HCT116 (cell line): ENCODE measurements at regions not wholly inside any gene's neighbourhood (a gene's known extent, or its start where the extent isn't known, plus 50 kb on each side); places are given as distances from the start of the nearest gene placed in this dataset.

Experiments used
- ATAC-seq: fragments of 200-7000 bp; cut with Tn5 transposase; 2 replicates; pipeline ENCODE4 v1.9.1; 2020; ENCODE audit warnings: mild to moderate bottlenecking, moderate library complexity
- BruUV-seq: library from RNA; stranded (reverse); fragments of 400-500 nt; replicated peaks from 2 replicates; lab custom pipeline; 2021; lab: Mats Ljungman, UMichigan
- CTCF ChIA-PET: fragments of 300-600 bp; sonication (Branson Sonifier 250); formaldehyde crosslinking; loops from one replicate; lab custom pipeline; 2021; ENCODE audit warnings: antibody characterized with exemption; lab: Charles Lee
- POLR2A ChIA-PET: fragments of 300-600, 350-600 bp; sonication (Branson Sonifier 250); formaldehyde crosslinking; loops from one replicate; lab custom pipeline; 2021; ENCODE audit warnings: antibody characterized with exemption; lab: Charles Lee
- RAD21 ChIA-PET, 2 experiments: fragments of 300-600 bp; sonication (Branson Sonifier 250); formaldehyde crosslinking; loops; one replicate each; lab custom pipeline; 2023; ENCODE audit warnings: low total read pairs in 2 of 2; ENCODE audit not compliant: uncharacterized antibody in 2 of 2, unreplicated experiment in 2 of 2, low non-redundant PET in 1 of 2; lab: Charles Lee
- DNase-seq: peaks from one replicate; pipeline ENCODE4 v3.0.0-alpha.2; 2010; ENCODE audit warnings: low read depth, low spot score
- H2AFZ ChIP-seq: fragments of 200-600 bp; shearing (Covaris generic), sonication (generic); 2 replicates; pipeline ENCODE4 v1.6.1; 2017; ENCODE audit warnings: low read depth, mixed run types, mixed read lengths, antibody characterized with exemption, low read length; ENCODE audit not compliant: poor library complexity, severe bottlenecking
- H3K27ac ChIP-seq: 2 replicates; pipeline ENCODE4 v1.5.1; 2012; ENCODE audit warnings: low read depth, low read length
- H3K27me3 ChIP-seq: fragments of 200-600 bp; sonication (generic); 2 replicates; pipeline ENCODE4 v1.6.1; 2016; ENCODE audit warnings: mixed run types, low read length, mixed read lengths; ENCODE audit not compliant: insufficient read depth
- H3K36me3 ChIP-seq, 2 experiments: fragments of 200-500 bp in 1 of 2; fragments of 200-600 bp in 1 of 2; sonication (Bioruptor generic) in 1 of 2; sonication (generic) in 1 of 2; 2 replicates each; pipeline versions ENCODE4 v1.5.1 to v1.6.1; 2014 to 2016; ENCODE audit warnings: low read length in 2 of 2, inconsistent platforms in 1 of 2, mixed read lengths in 1 of 2, mixed run types in 1 of 2; ENCODE audit not compliant: insufficient read depth in 2 of 2, control insufficient read depth in 1 of 2
- H3K4me1 ChIP-seq, 2 experiments: fragments of 200-600 bp in 1 of 2; sonication (generic) in 1 of 2; 2 replicates each; pipeline versions ENCODE4 v1.5.1 to v1.6.1; 2012 to 2017; ENCODE audit warnings: low read length in 2 of 2, inconsistent platforms in 1 of 2, mild to moderate bottlenecking in 1 of 2, mixed read lengths in 1 of 2, mixed run types in 1 of 2, moderate library complexity in 1 of 2; ENCODE audit not compliant: insufficient read depth in 2 of 2, control insufficient read depth in 1 of 2
- H3K4me2 ChIP-seq: fragments of 200-600 bp; sonication (generic); 2 replicates; pipeline ENCODE4 v1.6.1; 2017; ENCODE audit warnings: mixed run types, low read length, mixed read lengths
- H3K4me3 ChIP-seq, 2 experiments: fragments of 200-600 bp in 1 of 2; sonication (generic) in 1 of 2; replicated peaks in 1 of 2; 2 replicates each; pipeline ENCODE4 v1.5.1; 2011 to 2016; ENCODE audit warnings: low read length in 2 of 2, control low read depth in 1 of 2, low read depth in 1 of 2, mild to moderate bottlenecking in 1 of 2, mixed read lengths in 1 of 2, mixed run types in 1 of 2
- H3K79me2 ChIP-seq: fragments of 200-600 bp; sonication (generic); 2 replicates; pipeline ENCODE4 v1.6.1; 2017; ENCODE audit warnings: mild to moderate bottlenecking, mixed run types, low read length, moderate library complexity, mixed read lengths; ENCODE audit not compliant: insufficient read depth
- H3K9ac ChIP-seq: fragments of 200-600 bp; sonication (generic); 2 replicates; pipeline ENCODE4 v1.6.1; 2016; ENCODE audit warnings: low read length, mixed read lengths
- H3K9me2 ChIP-seq: fragments of 200-600 bp; sonication (generic), shearing (Covaris generic); 2 replicates; pipeline ENCODE4 v1.6.1; 2017; ENCODE audit warnings: mixed run types, mild to moderate bottlenecking, moderate library complexity; ENCODE audit not compliant: insufficient read depth
- H3K9me3 ChIP-seq, 2 experiments: fragments of 200-500 bp in 1 of 2; fragments of 200-600 bp in 1 of 2; sonication (Bioruptor generic) in 1 of 2; sonication (generic) in 1 of 2; 2 replicates each; pipeline ENCODE4 v1.6.1; 2014 to 2017; ENCODE audit warnings: low read length in 2 of 2, mixed read lengths in 2 of 2, inconsistent platforms in 1 of 2, low read depth in 1 of 2, mild to moderate bottlenecking in 1 of 2, mixed run types in 1 of 2, moderate library complexity in 1 of 2; ENCODE audit not compliant: control insufficient read depth in 1 of 2, insufficient read depth in 1 of 2
- H4K20me1 ChIP-seq: fragments of 200-600 bp; sonication (generic), shearing (Covaris generic); 2 replicates; pipeline ENCODE4 v1.6.1; 2017; ENCODE audit warnings: mixed run types, mild to moderate bottlenecking, moderate library complexity; ENCODE audit not compliant: insufficient read depth
- CTCF ChIP-seq, 3 experiments: fragments of 200-600 bp in 1 of 3; sonication (generic) in 1 of 3; IDR thresholded peaks in 2 of 3; conservative IDR thresholded peaks in 1 of 3; 2 replicates each; pipeline ENCODE4 v1.5.1; 2012 to 2017; ENCODE audit warnings: low read depth in 2 of 3, low read length in 2 of 3, antibody characterized with exemption in 1 of 3, borderline replicate concordance in 1 of 3, control low read depth in 1 of 3, mild to moderate bottlenecking in 1 of 3, mixed read lengths in 1 of 3, mixed run types in 1 of 3, moderate library complexity in 1 of 3; ENCODE audit not compliant: insufficient read depth in 1 of 3
- EGR1 ChIP-seq: IDR thresholded peaks from 2 replicates; pipeline ENCODE4 v1.6.1; 2012; ENCODE audit warnings: low read depth
- ELF1 ChIP-seq: IDR thresholded peaks from 2 replicates; pipeline ENCODE4 v1.6.1; 2012; ENCODE audit warnings: low read depth, borderline replicate concordance
- EZH2 ChIP-seq: fragments of 200-600 bp; sonication (generic); IDR thresholded peaks from 2 replicates; pipeline ENCODE4 v1.6.1; 2017; ENCODE audit warnings: antibody characterized with exemption, mixed run types
- POLR2A ChIP-seq: IDR thresholded peaks from 2 replicates; pipeline ENCODE4 v1.7.0; 2011; ENCODE audit warnings: borderline replicate concordance; ENCODE audit not compliant: insufficient read depth, insufficient read length; ENCODE audit errors: extremely low read depth
- POLR2AphosphoS5 ChIP-seq: IDR thresholded peaks from 2 replicates; pipeline ENCODE4 v1.6.1; 2011; ENCODE audit warnings: mild to moderate bottlenecking, low read depth, low read length, moderate library complexity
- RAD21 ChIP-seq: IDR thresholded peaks from 2 replicates; pipeline ENCODE4 v1.6.1; 2012; ENCODE audit warnings: low read depth, mild to moderate bottlenecking
- TCF7L2 ChIP-seq: IDR thresholded peaks from 2 replicates; pipeline ENCODE4 v1.7.0; 2011; ENCODE audit warnings: borderline replicate concordance, inconsistent platforms; ENCODE audit not compliant: insufficient read depth, insufficient read length; ENCODE audit errors: extremely low read depth
- YY1 ChIP-seq: IDR thresholded peaks from 2 replicates; pipeline ENCODE4 v1.6.1; 2011; ENCODE audit warnings: low read length, low read depth, moderate library complexity, mild to moderate bottlenecking; ENCODE audit not compliant: insufficient replicate concordance; ENCODE audit errors: extremely low read depth
- ZBTB33 ChIP-seq: IDR thresholded peaks from 2 replicates; pipeline ENCODE4 v1.6.1; 2011; ENCODE audit warnings: mild to moderate bottlenecking, low read length, moderate library complexity; ENCODE audit not compliant: insufficient replicate concordance; ENCODE audit errors: extremely low read depth
- intact Hi-C: fragments of 100-400 bp; cut with micrococcal nuclease; formaldehyde crosslinking; loops from 2 replicates; pipeline ENCODE4 v1.10.0; 2022
- TF ChIP-seq, protein P1 (sequence below): IDR thresholded peaks from 2 replicates; pipeline ENCODE4 v1.6.1; 2012

DNA sequence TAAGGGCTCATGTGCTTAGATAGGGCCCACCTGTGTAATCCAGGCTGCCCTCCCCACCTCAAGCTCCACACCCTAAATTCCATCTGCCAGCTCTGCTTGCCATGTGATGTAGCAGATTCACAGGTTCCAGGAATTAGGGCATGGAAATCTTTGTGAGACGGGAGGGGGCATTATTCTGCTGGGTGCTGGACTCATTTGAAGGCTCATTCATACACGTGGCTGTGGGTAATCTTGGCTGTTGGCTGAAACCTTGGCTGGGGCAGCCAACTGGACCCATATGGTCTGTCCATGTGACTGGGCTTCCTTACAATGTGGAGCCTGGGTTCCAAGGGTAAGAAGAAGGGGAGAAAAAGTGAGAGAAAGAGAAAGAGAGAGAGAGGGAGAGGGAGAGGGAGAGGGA is 115.1 kb downstream of the CYLD start:
- TF ChIP-seq ELF1 (no peak), ZBTB33 (no peak), YY1 (no peak), TCF7L2 (no peak), POLR2A (no peak), EGR1 (no peak), CTCF (IDR thresholded peaks at IDR 0.05 in 2 of 3, conservative IDR thresholded peaks at IDR 0.05 in 1 of 3; ENCODE audit: borderline replicate concordance in 1 of 3, insufficient read depth in 1 of 3, low read depth in 2 of 3, low read length in 2 of 3) (no peak), RAD21 (no peak), POLR2AphosphoS5 (no peak), EZH2 (no peak)
- TF ChIP-seq, protein P1, sequence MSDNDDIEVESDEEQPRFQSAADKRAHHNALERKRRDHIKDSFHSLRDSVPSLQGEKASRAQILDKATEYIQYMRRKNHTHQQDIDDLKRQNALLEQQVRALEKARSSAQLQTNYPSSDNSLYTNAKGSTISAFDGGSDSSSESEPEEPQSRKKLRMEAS = no peak
- Histone ChIP-seq H3K79me2 (no peaks in the 10 kb centered on the region), H3K36me3 (no peaks in the 10 kb centered on the region), H2AFZ (no peak overlapping the region), H3K9me3 (no peaks in the 10 kb centered on the region), H4K20me1 (no peaks in the 10 kb centered on the region), H3K4me3 (no peak overlapping the region), H3K27ac (no peak overlapping the region), H3K9me2 (no peaks in the 10 kb centered on the region), H3K4me2 (no peak overlapping the region), H3K4me1 (peaks cover 8 to 9% of the 10 kb centered on the region in 2 experiments), H3K9ac (no peak overlapping the region), H3K27me3 (no peaks in the 10 kb centered on the region)
- intact Hi-C loops = no loop called here
- CTCF ChIA-PET = interaction anchor here (2.2 kb wide), 1 partner anchor 50 kb away, joined by 4 read pairs; no protein-coding TSS in a partner anchor
- no TSS peak for BruUV-seq
- RAD21 ChIA-PET = no interaction called here
- POLR2A ChIA-PET = no interaction called here
- ATAC-seq (no peak), DNase-seq (no peak)
